ENCODE measurements at regions not wholly inside any gene's neighbourhood (a gene's known extent, or its start where the extent isn't known, plus 50 kb on each side); places are given as distances from the start of the nearest gene placed in this dataset.
"Not testable (repeated sequence)": the region's sequence is repeated elsewhere in the genome, so short reads cannot be mapped to it uniquely, and the experiment has no call there.

DNA sequence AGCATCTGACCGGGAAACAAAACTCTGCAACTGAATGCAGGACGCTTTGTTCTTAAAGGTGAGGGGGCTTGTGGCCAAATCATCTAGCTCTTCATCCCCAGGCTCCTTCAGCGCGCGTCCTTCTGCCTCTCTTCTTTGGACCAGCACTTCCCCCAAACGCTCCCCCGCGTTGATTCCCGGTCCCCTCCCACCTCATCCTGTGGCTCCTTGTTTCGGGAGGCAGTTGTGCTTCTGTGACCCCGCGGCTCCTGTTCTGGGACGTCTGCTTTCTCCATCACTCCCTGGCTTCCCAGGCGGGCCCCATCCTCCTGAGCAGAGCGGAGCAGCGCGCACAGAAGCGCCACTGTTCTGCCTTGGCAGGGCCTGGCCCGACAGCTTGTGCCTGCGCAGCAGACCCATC is 109.7 kb upstream of the ZNG1E start:
- POLR2A ChIA-PET; CTCF ChIA-PET; H3K4me1 Mint-ChIP-seq (ENCODE audit: low read depth); H3K27me3 Mint-ChIP-seq; H3K27ac Mint-ChIP-seq; DNase-seq; H3K9me3 Mint-ChIP-seq; H3K4me3 Mint-ChIP-seq; H3K36me3 Mint-ChIP-seq; intact Hi-C loops (cut with micrococcal nuclease): not testable (repeated sequence)

DNA sequence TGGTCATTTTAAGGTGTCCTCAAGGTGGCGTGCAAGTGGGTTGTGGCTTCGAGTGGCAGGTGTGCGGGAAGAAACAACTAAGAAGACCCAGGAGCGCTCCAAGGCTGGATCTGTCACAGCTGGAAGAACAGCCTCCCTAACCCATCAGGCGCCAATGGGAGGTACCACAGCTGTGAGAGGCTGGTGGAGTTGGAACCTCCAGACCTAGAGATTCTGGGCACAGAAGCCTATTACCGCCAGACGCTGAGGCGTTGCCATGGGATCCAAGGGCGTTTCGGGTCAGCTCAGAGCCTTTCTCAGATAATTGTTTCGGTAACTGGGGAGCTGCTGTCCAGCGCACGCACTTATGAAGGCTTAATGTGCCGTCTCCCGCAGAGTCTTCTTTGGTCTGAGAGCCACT is 156.7 kb upstream of the ZNG1E start:
- H3K4me3 Mint-ChIP-seq; H3K36me3 Mint-ChIP-seq; H3K4me1 Mint-ChIP-seq (ENCODE audit: low read depth); H3K9me3 Mint-ChIP-seq; CTCF ChIA-PET; DNase-seq; POLR2A ChIA-PET; intact Hi-C loops (cut with micrococcal nuclease); H3K27me3 Mint-ChIP-seq; H3K27ac Mint-ChIP-seq: not testable (repeated sequence)

DNA sequence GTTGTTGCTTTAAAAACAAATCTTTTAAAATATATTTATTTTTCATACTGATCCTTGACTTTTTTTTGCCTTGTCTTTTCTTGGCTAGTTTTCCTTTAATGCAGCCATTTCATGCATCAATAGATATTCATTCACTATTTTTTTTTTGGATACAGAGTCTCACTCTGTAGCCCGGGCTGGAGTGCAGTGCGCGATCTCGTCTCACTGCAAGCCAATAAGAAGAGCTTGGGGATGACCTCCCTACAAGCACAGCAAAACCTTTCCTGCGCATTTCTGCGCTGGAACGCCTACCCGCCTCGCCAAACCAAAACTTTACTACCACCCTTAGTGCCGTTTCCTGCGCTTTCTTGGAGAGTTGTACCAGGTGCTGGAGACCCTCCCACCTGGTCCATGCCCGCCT is 161.3 kb upstream of the ZNG1E start:
- H3K27ac Mint-ChIP-seq; H3K4me1 Mint-ChIP-seq (ENCODE audit: low read depth); H3K36me3 Mint-ChIP-seq; H3K27me3 Mint-ChIP-seq; DNase-seq; POLR2A ChIA-PET; CTCF ChIA-PET; H3K9me3 Mint-ChIP-seq; H3K4me3 Mint-ChIP-seq; intact Hi-C loops (cut with micrococcal nuclease): not testable (repeated sequence)

DNA sequence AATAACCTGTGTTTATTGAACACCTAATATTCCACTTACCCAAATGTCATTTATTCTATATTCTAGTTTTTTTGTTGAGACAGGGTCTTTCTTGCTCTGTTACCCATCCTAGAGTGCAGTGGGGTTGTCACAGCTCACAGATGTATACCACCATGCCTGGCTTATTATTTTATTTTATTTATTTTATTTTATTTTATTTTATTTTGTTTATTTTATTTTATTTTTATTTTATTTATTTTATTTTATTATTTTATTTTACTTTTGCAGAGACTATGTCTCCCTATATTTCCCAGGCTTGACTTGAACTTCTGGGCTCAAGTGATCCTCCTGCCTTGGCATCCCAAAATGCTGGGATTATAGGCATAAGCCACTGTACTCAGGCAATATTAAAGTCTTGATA is 167.8 kb upstream of the ZNG1E start:
- H3K27me3 Mint-ChIP-seq; H3K4me3 Mint-ChIP-seq; intact Hi-C loops (cut with micrococcal nuclease); CTCF ChIA-PET; H3K27ac Mint-ChIP-seq; POLR2A ChIA-PET; H3K4me1 Mint-ChIP-seq (ENCODE audit: low read depth); DNase-seq; H3K36me3 Mint-ChIP-seq; H3K9me3 Mint-ChIP-seq: not testable (repeated sequence)

DNA sequence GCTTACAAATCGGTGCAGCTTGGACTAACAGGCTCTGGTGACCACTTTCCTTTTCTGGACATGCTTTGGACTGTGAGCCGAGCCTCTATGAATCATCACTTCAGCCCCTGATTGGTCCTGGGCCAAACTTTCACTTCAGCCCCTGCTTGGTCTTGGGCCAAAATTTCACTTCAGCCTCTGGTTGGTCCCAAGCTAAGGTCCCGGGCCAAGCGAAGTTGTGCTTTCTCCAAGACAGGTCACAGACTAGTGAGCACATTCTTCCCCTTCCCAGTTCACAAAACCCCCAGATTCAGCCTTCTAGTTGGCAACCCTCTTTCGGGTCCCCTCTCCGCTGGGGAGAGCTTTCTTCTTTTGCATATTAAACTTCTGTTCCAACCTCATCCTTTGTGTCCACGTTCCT is 171.0 kb upstream of the ZNG1E start:
- H3K4me3 Mint-ChIP-seq; H3K27me3 Mint-ChIP-seq; H3K4me1 Mint-ChIP-seq (ENCODE audit: low read depth); CTCF ChIA-PET; DNase-seq; intact Hi-C loops (cut with micrococcal nuclease); H3K9me3 Mint-ChIP-seq; H3K27ac Mint-ChIP-seq; POLR2A ChIA-PET; H3K36me3 Mint-ChIP-seq: not testable (repeated sequence)

DNA sequence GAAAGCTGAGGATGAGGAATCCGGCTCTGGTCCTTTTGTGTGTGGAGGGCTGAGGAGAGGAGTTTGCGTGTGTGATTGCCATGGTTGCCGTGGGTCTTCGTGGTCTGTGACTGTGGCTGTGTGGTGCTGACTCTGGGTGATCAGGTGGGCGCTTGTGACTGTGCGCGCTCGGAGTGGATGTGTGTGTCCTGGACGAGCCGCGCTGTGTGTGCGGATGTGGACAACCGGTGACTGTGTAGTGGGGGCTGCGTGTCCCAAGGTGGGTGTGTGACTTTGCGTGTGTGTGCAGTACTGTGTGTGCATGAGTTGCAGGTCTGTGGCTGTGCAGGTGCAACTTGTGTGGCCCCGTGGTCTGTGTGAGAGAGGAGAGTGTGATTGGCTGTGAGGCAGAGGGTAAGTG is 172.0 kb upstream of the ZNG1E start:
- POLR2A ChIA-PET: not testable (repeated sequence)

DNA sequence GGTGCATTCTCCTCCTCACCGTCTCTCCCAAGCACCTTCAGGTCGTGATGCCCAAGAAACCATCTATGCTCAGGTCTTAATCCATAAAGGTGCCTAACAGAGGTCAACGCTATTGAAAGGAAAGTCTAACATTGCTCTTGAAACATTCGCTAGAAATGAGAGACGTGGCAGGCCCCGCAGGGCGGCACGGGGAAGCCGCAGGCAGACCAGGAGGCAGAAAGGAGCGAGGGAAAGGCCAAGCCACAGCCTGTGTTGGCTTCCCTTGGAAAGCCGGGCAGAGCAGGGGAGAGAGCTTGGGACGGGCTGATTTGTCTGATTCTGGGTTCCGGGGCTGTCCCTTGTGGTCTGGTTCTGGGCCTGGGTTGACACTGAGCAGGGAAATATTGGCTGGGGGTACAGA is 192.8 kb upstream of the ZNG1E start:
- H3K4me3 Mint-ChIP-seq; CTCF ChIA-PET; H3K27ac Mint-ChIP-seq; H3K27me3 Mint-ChIP-seq; intact Hi-C loops (cut with micrococcal nuclease); H3K36me3 Mint-ChIP-seq; H3K9me3 Mint-ChIP-seq; POLR2A ChIA-PET; DNase-seq; H3K4me1 Mint-ChIP-seq (ENCODE audit: low read depth): not testable (repeated sequence)

More for the DNA sequence above, 172.0 kb upstream of the ZNG1E start:
- H3K27me3 Mint-ChIP-seq; CTCF ChIA-PET; H3K27ac Mint-ChIP-seq; intact Hi-C loops (cut with micrococcal nuclease); H3K9me3 Mint-ChIP-seq; DNase-seq; H3K36me3 Mint-ChIP-seq; H3K4me1 Mint-ChIP-seq (ENCODE audit: low read depth); H3K4me3 Mint-ChIP-seq: not testable (repeated sequence)

DNA sequence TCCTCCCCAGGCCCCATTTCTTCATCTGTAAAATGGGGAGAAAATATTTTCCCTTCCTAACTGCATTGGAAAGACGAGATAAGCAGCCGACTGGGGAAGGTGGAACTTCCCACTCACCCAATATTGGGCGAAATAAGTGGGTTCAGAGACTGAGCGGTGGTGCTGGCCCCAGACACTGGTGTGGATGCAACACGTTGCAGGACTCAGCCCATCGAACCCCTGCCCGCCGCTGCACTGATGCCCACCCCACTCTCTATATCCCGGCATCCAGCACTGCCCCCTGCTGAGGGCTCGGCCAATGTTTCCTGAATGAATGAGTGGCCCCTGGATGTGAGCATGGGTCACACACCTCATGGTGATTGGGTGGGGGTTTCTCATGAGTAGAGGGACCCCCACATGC is 194.4 kb upstream of the ZNG1E start:
- POLR2A ChIA-PET; H3K27ac Mint-ChIP-seq; H3K4me3 Mint-ChIP-seq; intact Hi-C loops (cut with micrococcal nuclease); H3K9me3 Mint-ChIP-seq; H3K4me1 Mint-ChIP-seq (ENCODE audit: low read depth); H3K36me3 Mint-ChIP-seq; DNase-seq; H3K27me3 Mint-ChIP-seq; CTCF ChIA-PET: not testable (repeated sequence)

DNA sequence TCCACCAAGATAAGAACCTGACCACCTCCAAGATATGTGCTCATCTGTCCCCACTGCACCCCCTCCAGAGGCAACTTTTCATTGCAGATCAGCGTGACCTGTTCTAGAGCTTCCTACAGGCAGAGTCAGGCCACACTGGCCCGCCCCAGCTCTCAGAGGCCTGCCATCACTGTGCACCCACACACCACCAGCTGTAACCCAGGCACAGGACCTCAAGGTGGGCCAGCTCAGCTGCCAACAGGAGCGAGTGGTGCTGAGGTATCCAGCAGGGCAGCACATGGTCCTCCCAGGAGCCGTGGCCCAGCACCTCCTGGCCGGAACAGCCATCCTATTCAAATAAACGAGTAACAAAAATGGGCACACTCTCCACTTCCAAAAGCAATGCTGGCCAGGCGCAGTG is 189.9 kb upstream of the FOXD4L5 start:
- H3K4me1 Mint-ChIP-seq (ENCODE audit: low read depth); POLR2A ChIA-PET; H3K27ac Mint-ChIP-seq; H3K4me3 Mint-ChIP-seq; CTCF ChIA-PET; DNase-seq; intact Hi-C loops (cut with micrococcal nuclease); H3K9me3 Mint-ChIP-seq; H3K36me3 Mint-ChIP-seq; H3K27me3 Mint-ChIP-seq: not testable (repeated sequence)

DNA sequence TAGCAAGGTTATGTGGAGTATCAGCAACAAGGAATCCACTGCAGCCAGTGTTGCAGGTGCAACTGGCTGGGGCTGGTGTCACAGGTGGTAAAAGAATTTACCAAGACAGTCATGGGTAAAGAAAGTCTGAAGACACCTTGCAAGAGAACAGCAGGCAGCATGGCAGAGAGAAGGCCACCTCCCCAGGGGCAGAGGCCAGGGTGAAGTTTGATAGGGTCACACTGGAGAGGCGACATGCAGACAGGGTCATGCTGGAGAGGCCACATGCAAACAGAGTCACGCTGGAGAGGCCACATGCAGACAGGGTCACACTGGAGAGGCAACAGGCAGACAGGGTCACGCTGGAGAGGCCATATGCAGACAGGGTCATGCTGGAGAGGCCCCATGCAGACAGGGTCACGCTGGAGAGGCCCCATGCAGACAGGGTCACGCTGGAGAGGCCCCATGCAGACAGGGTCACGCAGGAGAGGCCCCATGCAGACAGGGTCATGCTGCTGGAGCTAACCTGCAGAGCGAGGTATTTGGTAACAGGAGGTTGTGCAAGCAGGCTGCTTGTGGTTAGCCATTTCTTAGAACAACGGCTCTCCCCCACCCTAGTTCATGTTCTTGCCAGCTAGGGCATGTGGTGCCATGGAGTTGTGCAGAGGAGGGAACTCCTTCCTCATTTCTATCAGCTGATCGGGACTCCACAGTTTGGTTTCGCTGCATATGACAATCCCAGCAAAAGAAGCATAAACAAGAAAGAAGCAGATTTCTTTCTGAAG is 188.2 kb upstream of the FOXD4L5 start:
- H3K4me3 Mint-ChIP-seq; DNase-seq; H3K36me3 Mint-ChIP-seq; POLR2A ChIA-PET; H3K4me1 Mint-ChIP-seq (ENCODE audit: low read depth); H3K27me3 Mint-ChIP-seq; H3K9me3 Mint-ChIP-seq; H3K27ac Mint-ChIP-seq; intact Hi-C loops (cut with micrococcal nuclease); CTCF ChIA-PET: not testable (repeated sequence)

DNA sequence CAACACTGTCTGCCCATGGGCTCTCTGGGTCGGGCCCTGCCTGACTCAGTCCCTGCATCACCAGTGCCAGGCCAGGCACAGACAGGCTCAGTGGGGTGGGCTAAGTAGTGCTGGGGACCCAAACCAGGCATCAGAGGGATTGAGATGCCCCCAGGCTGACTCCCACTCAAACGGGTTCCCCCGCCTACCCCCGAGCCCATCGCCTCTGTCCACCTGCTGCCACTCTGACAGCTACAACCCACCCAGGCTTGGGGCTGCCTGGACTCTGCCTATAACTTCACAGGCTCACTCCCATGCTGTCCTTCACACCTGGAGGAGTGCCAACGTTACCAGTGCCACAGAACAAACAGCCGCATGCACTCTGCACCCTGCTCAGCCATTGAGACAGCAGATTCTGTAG is 186.1 kb upstream of the FOXD4L5 start:
- H3K4me1 Mint-ChIP-seq (ENCODE audit: low read depth); H3K36me3 Mint-ChIP-seq; DNase-seq; H3K4me3 Mint-ChIP-seq; CTCF ChIA-PET; intact Hi-C loops (cut with micrococcal nuclease); H3K9me3 Mint-ChIP-seq; POLR2A ChIA-PET; H3K27ac Mint-ChIP-seq; H3K27me3 Mint-ChIP-seq: not testable (repeated sequence)

DNA sequence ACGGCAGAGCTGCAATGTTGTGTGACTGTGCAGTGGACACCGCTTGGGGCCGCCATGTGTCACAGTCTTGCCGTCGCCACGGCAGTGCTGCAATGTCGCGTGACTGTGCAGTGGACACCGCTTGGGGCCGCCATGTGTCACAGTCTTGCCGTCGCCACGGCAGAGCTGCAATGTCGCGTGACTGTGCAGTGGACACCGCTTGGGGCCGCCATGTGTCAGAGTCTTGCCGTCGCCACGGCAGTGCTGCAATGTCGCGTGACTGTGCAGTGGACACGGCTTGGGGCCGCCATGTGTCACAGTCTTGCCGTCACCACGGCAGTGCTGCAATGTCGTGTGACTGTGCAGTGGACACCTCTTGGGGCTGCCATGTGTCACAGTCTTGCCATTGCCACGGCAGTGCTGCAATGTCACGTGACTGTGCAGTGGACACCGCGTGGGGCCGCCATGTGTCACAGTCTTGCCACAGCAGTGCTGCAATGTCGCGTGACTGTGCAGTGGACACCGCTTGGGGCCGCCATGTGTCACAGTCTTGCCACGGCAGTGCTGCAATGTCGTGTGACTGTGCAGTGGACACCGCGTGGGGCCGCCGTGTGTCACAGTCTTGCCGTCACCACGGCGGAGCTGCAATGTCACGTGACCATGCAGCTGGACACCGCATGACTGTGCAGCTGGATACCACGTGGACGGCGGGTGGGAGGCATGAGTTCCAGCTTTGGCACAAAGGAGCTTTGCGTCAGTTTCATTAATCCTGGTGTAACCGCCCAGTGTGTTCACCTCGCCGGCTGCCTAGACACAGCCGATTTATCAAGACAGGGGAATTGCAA is 182.1 kb upstream of the FOXD4L5 start:
- H3K27ac Mint-ChIP-seq; H3K27me3 Mint-ChIP-seq; DNase-seq; CTCF ChIA-PET; H3K36me3 Mint-ChIP-seq; H3K4me1 Mint-ChIP-seq (ENCODE audit: low read depth); intact Hi-C loops (cut with micrococcal nuclease); POLR2A ChIA-PET; H3K4me3 Mint-ChIP-seq: not testable (repeated sequence)
- H3K9me3 Mint-ChIP-seq: peaks cover 34% of the 10 kb centered on the region

DNA sequence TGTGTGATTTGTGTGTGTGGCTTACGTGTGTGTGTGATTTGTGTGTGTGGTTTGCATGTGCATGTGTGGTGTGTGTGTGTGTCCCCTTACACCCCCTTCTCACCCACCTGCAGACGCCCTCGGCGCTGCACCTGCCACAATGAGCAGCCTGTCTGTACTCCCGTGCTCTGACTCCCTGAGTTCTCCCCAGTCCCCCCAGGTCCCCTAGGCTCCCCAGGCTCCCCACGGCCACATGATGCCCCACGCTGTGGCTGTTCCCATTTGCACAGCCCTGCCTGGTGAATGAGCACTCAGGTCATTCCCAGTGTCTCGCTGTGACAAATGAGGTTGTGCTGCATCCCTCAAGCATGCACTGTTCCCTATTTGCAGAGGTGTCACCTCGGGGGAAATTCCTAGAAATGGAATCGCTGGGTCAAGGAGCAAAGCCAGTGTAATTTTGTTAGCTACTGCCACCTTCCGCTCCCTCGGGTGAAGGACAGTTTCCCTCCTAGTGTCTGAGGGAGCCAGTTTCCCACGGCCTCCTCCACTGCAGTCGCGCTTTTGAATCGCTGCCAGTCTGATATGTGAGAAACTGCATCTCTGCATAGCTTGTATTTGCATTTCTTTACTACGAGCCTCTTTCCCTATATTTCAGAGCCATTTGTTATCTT is 180.4 kb upstream of the FOXD4L5 start:
- H3K27me3 Mint-ChIP-seq; H3K36me3 Mint-ChIP-seq; H3K4me3 Mint-ChIP-seq; intact Hi-C loops (cut with micrococcal nuclease); H3K4me1 Mint-ChIP-seq (ENCODE audit: low read depth); CTCF ChIA-PET; H3K27ac Mint-ChIP-seq; DNase-seq; POLR2A ChIA-PET: not testable (repeated sequence)
- H3K9me3 Mint-ChIP-seq: peaks cover 41% of the 10 kb centered on the region
